ENCODE measurements at regions not wholly inside any gene's neighbourhood (a gene's known extent, or its start where the extent isn't known, plus 50 kb on each side); places are given as distances from the start of the nearest gene placed in this dataset.

- CTCF ChIA-PET, result no interaction called here
- no peak overlapping the region for H2AK9ac ChIP-seq (replicated peaks; ENCODE audit: low read depth, low read length, poor library complexity)
- POLR2A ChIA-PET (ENCODE audit: unreplicated experiment), result no interaction called here
Observed at GRCh38 chr5:15441433-15442192, 58.4 kb upstream of the FBXL7 start.

More at GRCh38 chr5:15441433-15442192, 58.4 kb upstream of the FBXL7 start:
- Histone ChIP-seq H3K4me3 (ENCODE audit: insufficient read depth, low read depth, low read length) (no peak overlapping the region), H2AK5ac (ENCODE audit: low read depth, low read length) (no peak overlapping the region), H3K27me3 (ENCODE audit: control insufficient read depth, insufficient read depth, low read length) (peaks cover 6% of the 10 kb centered on the region), H3K56ac (ENCODE audit: extremely low read depth, insufficient read depth, low read length) (no peak overlapping the region), H2BK15ac (ENCODE audit: low read depth, low read length) (no peak overlapping the region), H2BK20ac (ENCODE audit: low read depth, low read length) (no peak overlapping the region), H3K18ac (ENCODE audit: low read depth, low read length) (no peak overlapping the region), H3K14ac (replicated peaks; ENCODE audit: low read depth, low read length) (no peak overlapping the region), H4K20me1 (ENCODE audit: insufficient read depth, low read length) (no peaks in the 10 kb centered on the region), H4K91ac (ENCODE audit: insufficient read depth, low read depth, low read length) (no peak overlapping the region), H3K4me1 (ENCODE audit: control insufficient read depth, insufficient read depth, low read length) (no peaks in the 10 kb centered on the region), H2AFZ (replicated peaks; ENCODE audit: low read length, poor library complexity) (no peak overlapping the region), H3K36me3 (ENCODE audit: control insufficient read depth, insufficient read depth, low read length) (no peaks in the 10 kb centered on the region), H3K9ac (ENCODE audit: low read depth, low read length) (no peak overlapping the region), H3K23ac (ENCODE audit: low read depth, low read length) (no peak overlapping the region), H3K9me3 (ENCODE audit: control insufficient read depth, insufficient read depth, low read length) (no peaks in the 10 kb centered on the region), H3K27ac (ENCODE audit: insufficient read depth, low read length) (no peak overlapping the region), H3K4ac (ENCODE audit: low read depth, low read length) (no peak overlapping the region), H3K79me1 (ENCODE audit: low read depth in 1 of 2, low read length in 2 of 2) (no peaks in the 10 kb centered on the region), H3K9me1 (ENCODE audit: insufficient read depth, low read length) (no peaks in the 10 kb centered on the region), H2BK120ac (ENCODE audit: low read depth, low read length) (no peak overlapping the region), H2BK5ac (ENCODE audit: low read depth, low read length, poor library complexity, severe bottlenecking) (no peak overlapping the region), H3K4me2 (ENCODE audit: low read depth, low read length) (no peak overlapping the region), H4K5ac (ENCODE audit: low read depth, low read length) (no peak overlapping the region), H4K8ac (ENCODE audit: low read depth in 2 of 2, low read length in 2 of 2) (no peak overlapping the region)
- dilution Hi-C loops (cut with HindIII; ENCODE audit: low sequenced_read_pairs, unreplicated experiment), result no loop called here
- in situ Hi-C loops (cut with MboI; ENCODE audit: low sequenced_read_pairs), result no loop called here
- ATAC-seq (ENCODE audit: low read depth) (no peak), DNase-seq (no peak)
- intact Hi-C loops (cut with micrococcal nuclease), result no loop called here
- BruUV-seq (replicated peaks), result no TSS peak
- no CpG with 5 or more reads among the region's 6 CpGs for WGBS, 2 experiments (ENCODE audit: extremely low coverage in 2 of 2, insufficient read length in 1 of 2)
- TF ChIP-seq RAD21 (IDR thresholded peaks at IDR 0.05; ENCODE audit: low read length), result no peak
- TF ChIP-seq BHLHE40 (IDR thresholded peaks at IDR 0.05; ENCODE audit: low read depth, low read length), result no peak
- TF ChIP-seq POLR2A (IDR thresholded peaks at IDR 0.05; ENCODE audit: low read depth, low read length), result no peak
- no peak for TF ChIP-seq MAZ (IDR thresholded peaks at IDR 0.05; ENCODE audit: borderline replicate concordance, low read depth, low read length)
- no peak for TF ChIP-seq RFX5 (IDR thresholded peaks at IDR 0.05; ENCODE audit: low read depth, low read length)
- no peak for TF ChIP-seq SMC3 (IDR thresholded peaks at IDR 0.05; ENCODE audit: low read depth, low read length)
- TF ChIP-seq RCOR1 (IDR thresholded peaks at IDR 0.05; ENCODE audit: insufficient replicate concordance, low read length), result no peak
- TF ChIP-seq ELK1 (IDR thresholded peaks at IDR 0.05; ENCODE audit: borderline replicate concordance, low read depth, low read length), result no peak
- TF ChIP-seq FOS (IDR thresholded peaks at IDR 0.05; ENCODE audit: low read depth, low read length), result no peak

All from IMR-90 (cell line).